Rectal smooth muscle tissue (tissue), 1 donor: ENCODE measurements at regions not wholly inside any gene's neighbourhood (a gene's known extent, or its start where the extent isn't known, plus 50 kb on each side); places are given as distances from the start of the nearest gene placed in this dataset.

Experiments used
- H3K27ac ChIP-seq: one replicate; pipeline ENCODE4 v1.7.0; 2013; ENCODE audit warnings: low read depth, low read length, inconsistent platforms
- H3K27me3 ChIP-seq: one replicate; pipeline ENCODE4 v1.7.0; 2013; ENCODE audit warnings: low read length; ENCODE audit not compliant: control insufficient read depth, insufficient read depth
- H3K36me3 ChIP-seq: one replicate; pipeline ENCODE4 v1.7.0; 2013; ENCODE audit warnings: low read length; ENCODE audit not compliant: control insufficient read depth, insufficient read depth
- H3K4me1 ChIP-seq: one replicate; pipeline ENCODE4 v1.7.0; 2013; ENCODE audit warnings: low read length; ENCODE audit not compliant: control insufficient read depth, insufficient read depth
- H3K4me3 ChIP-seq: one replicate; pipeline ENCODE4 v1.7.0; 2013; ENCODE audit warnings: low read length
- H3K9ac ChIP-seq: one replicate; pipeline ENCODE4 v1.7.0; 2013; ENCODE audit warnings: low read length

GRCh38 chr5:4646715-4647375, 493.3 kb upstream of the ADAMTS16 start:
- no peaks in the 10 kb centered on the region for H3K36me3 ChIP-seq
- H3K9ac ChIP-seq: no peak overlapping the region
- no peaks in the 10 kb centered on the region for H3K27me3 ChIP-seq
- H3K4me1 ChIP-seq: no peaks in the 10 kb centered on the region
- H3K27ac ChIP-seq: no peak overlapping the region
- H3K4me3 ChIP-seq: no peak overlapping the region

GRCh38 chr5:4647955-4648354, 492.2 kb upstream of the ADAMTS16 start:
- no peaks in the 10 kb centered on the region for H3K36me3 ChIP-seq
- H3K4me1 ChIP-seq: no peaks in the 10 kb centered on the region
- no peak overlapping the region for H3K4me3 ChIP-seq
- H3K9ac ChIP-seq: no peak overlapping the region
- H3K27ac ChIP-seq: no peak overlapping the region
- H3K27me3 ChIP-seq: no peaks in the 10 kb centered on the region

DNA sequence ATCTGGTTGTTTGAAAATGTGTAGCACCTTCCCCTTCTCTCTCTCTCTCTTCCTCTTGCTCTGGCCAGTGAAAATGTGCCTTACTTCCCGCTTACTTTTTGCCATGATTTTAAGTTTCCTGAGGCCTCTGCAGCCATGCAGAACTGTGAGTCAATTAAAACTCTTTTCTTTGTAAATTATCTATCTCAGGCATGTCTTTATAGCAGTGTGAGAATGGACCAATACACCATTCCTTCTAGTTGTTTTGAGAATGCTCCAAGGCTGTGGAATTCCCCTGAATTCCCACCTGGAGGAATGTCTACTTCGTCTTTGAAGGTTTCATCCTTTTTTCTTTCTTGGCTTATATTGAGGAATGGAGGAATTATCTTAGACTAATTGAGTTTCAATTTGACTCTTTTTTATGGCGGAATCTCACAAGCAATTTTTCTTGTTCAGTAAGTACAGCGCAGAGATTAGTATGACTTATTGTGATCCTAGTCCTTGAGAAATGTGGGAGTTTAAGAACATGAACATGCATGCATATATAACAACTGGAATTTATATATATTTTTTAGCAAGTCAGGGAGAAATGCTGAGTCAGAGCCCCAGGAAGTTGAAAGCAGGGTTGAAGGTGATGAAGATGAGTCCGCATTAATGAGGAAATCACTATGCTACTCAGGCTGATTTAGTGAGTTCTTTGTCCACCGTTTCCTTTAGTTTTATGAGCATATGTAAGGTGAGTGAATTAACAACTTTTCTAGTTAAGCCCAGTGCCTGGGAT, 488.1 kb upstream of the ADAMTS16 start:
- Histone ChIP-seq H3K9ac (no peak overlapping the region), H3K4me3 (no peak overlapping the region), H3K36me3 (no peaks in the 10 kb centered on the region), H3K27ac (no peak overlapping the region), H3K4me1 (no peaks in the 10 kb centered on the region), H3K27me3 (no peaks in the 10 kb centered on the region)

- no peaks in the 10 kb centered on the region for H3K36me3 ChIP-seq
- no peaks in the 10 kb centered on the region for H3K4me1 ChIP-seq
- H3K9ac ChIP-seq: no peak overlapping the region
- H3K27ac ChIP-seq: no peak overlapping the region
- H3K4me3 ChIP-seq: no peak overlapping the region
- no peaks in the 10 kb centered on the region for H3K27me3 ChIP-seq
Observed at GRCh38 chr5:4653475-4653874, 486.7 kb upstream of the ADAMTS16 start.

- H3K9ac ChIP-seq: no peak overlapping the region
- no peak overlapping the region for H3K27ac ChIP-seq
- no peaks in the 10 kb centered on the region for H3K4me1 ChIP-seq
- H3K27me3 ChIP-seq: no peaks in the 10 kb centered on the region
- H3K36me3 ChIP-seq: no peaks in the 10 kb centered on the region
- H3K4me3 ChIP-seq: no peak overlapping the region
Observed at GRCh38 chr5:4659851-4660250, 480.3 kb upstream of the ADAMTS16 start.

GRCh38 chr5:4661326-4661725, 478.8 kb upstream of the ADAMTS16 start:
- H3K27me3 ChIP-seq: no peaks in the 10 kb centered on the region
- H3K4me1 ChIP-seq: no peaks in the 10 kb centered on the region
- H3K27ac ChIP-seq: no peak overlapping the region
- no peaks in the 10 kb centered on the region for H3K36me3 ChIP-seq
- H3K4me3 ChIP-seq: no peak overlapping the region
- H3K9ac ChIP-seq: no peak overlapping the region

DNA sequence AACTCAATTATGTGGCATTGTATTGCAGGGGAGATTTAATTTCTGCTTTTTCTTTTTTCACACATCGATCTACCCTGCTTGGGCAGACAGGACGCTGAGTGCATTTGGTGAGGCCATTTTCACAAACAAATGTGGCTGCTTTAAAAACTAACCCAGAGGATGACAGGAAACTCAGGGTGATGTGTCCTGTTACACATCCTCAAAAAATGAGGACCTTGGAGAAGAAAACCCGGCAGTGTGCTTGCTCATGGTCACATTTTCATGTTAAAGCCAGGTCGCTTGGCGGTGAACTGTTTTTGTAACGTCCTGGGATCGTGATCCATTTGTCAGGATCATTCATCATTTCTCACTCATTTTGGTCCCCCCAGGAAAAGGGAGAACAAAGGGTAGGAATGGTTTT, 478.3 kb upstream of the ADAMTS16 start:
- no peaks in the 10 kb centered on the region for H3K36me3 ChIP-seq
- H3K9ac ChIP-seq: no peak overlapping the region
- no peaks in the 10 kb centered on the region for H3K4me1 ChIP-seq
- no peak overlapping the region for H3K4me3 ChIP-seq
- no peak overlapping the region for H3K27ac ChIP-seq
- no peaks in the 10 kb centered on the region for H3K27me3 ChIP-seq

GRCh38 chr5:4662756-4663155, 477.4 kb upstream of the ADAMTS16 start:
- no peak overlapping the region for H3K4me3 ChIP-seq
- no peaks in the 10 kb centered on the region for H3K36me3 ChIP-seq
- no peaks in the 10 kb centered on the region for H3K4me1 ChIP-seq
- H3K9ac ChIP-seq: no peak overlapping the region
- no peak overlapping the region for H3K27ac ChIP-seq
- H3K27me3 ChIP-seq: no peaks in the 10 kb centered on the region

- Histone ChIP-seq H3K27me3 (no peaks in the 10 kb centered on the region), H3K4me3 (no peak overlapping the region), H3K4me1 (no peaks in the 10 kb centered on the region), H3K27ac (no peak overlapping the region), H3K9ac (no peak overlapping the region), H3K36me3 (no peaks in the 10 kb centered on the region)
Observed at GRCh38 chr5:4665911-4666310, 474.2 kb upstream of the ADAMTS16 start.

GRCh38 chr5:4674166-4674565, 466.0 kb upstream of the ADAMTS16 start:
- Histone ChIP-seq H3K27ac (no peak overlapping the region), H3K4me1 (no peaks in the 10 kb centered on the region), H3K27me3 (no peaks in the 10 kb centered on the region), H3K9ac (no peak overlapping the region), H3K36me3 (no peaks in the 10 kb centered on the region), H3K4me3 (no peak overlapping the region)

DNA sequence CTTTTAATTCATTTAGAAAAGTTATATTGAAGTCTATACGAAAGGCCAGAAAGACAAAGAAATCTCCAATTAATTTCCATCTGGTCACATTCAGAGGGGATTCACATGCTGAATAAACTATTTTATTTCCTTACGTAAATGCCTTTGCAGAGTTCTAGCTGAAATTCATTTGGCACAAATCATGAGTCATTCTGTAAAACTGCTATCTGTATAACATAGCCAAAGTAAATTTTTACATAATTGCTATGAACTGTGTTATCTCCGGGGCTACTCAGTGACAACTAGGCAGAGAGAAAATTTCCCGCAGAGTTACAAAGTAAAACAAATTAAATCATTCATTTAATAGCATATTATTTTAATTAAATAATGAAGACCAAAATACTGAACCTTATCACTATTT, 463.2 kb upstream of the ADAMTS16 start:
- no peak overlapping the region for H3K9ac ChIP-seq
- H3K4me1 ChIP-seq: no peaks in the 10 kb centered on the region
- no peak overlapping the region for H3K4me3 ChIP-seq
- H3K36me3 ChIP-seq: no peaks in the 10 kb centered on the region
- no peaks in the 10 kb centered on the region for H3K27me3 ChIP-seq
- H3K27ac ChIP-seq: no peak overlapping the region

DNA sequence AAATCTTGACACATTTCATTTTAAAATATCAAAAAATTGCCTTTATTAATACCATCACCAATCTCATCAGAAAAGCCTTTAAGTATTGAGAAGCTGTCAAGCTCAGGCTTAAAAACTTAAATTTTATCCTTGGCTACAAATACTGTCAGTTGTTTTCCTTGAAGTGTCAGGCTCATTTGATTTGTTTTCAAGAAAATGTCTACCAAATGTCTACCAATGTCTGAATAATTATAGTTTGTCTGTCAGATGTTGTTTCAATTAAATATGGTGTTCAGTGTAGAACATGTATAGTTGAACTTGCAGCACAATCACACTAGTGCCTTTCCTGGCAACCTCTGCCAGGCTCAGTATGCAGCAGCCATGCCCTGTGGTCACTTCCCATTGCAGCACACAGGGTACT, 455.2 kb upstream of the ADAMTS16 start:
- Histone ChIP-seq H3K27ac (no peak overlapping the region), H3K4me3 (no peak overlapping the region), H3K4me1 (no peaks in the 10 kb centered on the region), H3K36me3 (no peaks in the 10 kb centered on the region), H3K27me3 (no peaks in the 10 kb centered on the region), H3K9ac (no peak overlapping the region)

GRCh38 chr5:4698596-4698995, 441.5 kb upstream of the ADAMTS16 start:
- H3K36me3 ChIP-seq: no peaks in the 10 kb centered on the region
- H3K4me3 ChIP-seq: no peak overlapping the region
- no peak overlapping the region for H3K27ac ChIP-seq
- no peak overlapping the region for H3K9ac ChIP-seq
- no peaks in the 10 kb centered on the region for H3K27me3 ChIP-seq
- no peaks in the 10 kb centered on the region for H3K4me1 ChIP-seq
